ENCODE measurements at regions not wholly inside any gene's neighbourhood (a gene's known extent, or its start where the extent isn't known, plus 50 kb on each side); places are given as distances from the start of the nearest gene placed in this dataset.

- in situ Hi-C loops (cut with MboI; ENCODE audit: low sequenced_read_pairs): no loop called here
- no peak overlapping the region for H3K4me3 ChIP-seq (ENCODE audit: insufficient read depth, low read depth, low read length)
- intact Hi-C loops (cut with micrococcal nuclease): no loop called here
Observed at GRCh38 chr13:85166891-85167290, 632.3 kb downstream of the SLITRK6 start.

More at GRCh38 chr13:85166891-85167290, 632.3 kb downstream of the SLITRK6 start:
- H3K23ac ChIP-seq (ENCODE audit: low read depth, low read length): no peak overlapping the region
- ChIA-PET POLR2A (ENCODE audit: unreplicated experiment) (no interaction called here), CTCF (no interaction called here)
- no peaks in the 10 kb centered on the region for H3K9me1 ChIP-seq (ENCODE audit: insufficient read depth, low read length)
- H3K9ac ChIP-seq (ENCODE audit: low read depth, low read length): no peak overlapping the region
- H3K4me2 ChIP-seq (ENCODE audit: low read depth, low read length): no peak overlapping the region
- no peak overlapping the region for H3K14ac ChIP-seq (replicated peaks; ENCODE audit: low read depth, low read length)
- H2BK15ac ChIP-seq (ENCODE audit: low read depth, low read length): no peak overlapping the region
- no peak overlapping the region for H2AK5ac ChIP-seq (ENCODE audit: low read depth, low read length)
- 0% methylated on average over 1 of the region's 1 CpG; no CpG with 5 or more reads in 1 of the 2 experiments for WGBS, 2 experiments (ENCODE audit: extremely low coverage in 2 of 2, insufficient read length in 1 of 2)
- H3K4ac ChIP-seq (ENCODE audit: low read depth, low read length): no peak overlapping the region
- H4K8ac ChIP-seq (ENCODE audit: low read depth in 2 of 2, low read length in 2 of 2): no peak overlapping the region
- H4K5ac ChIP-seq (ENCODE audit: low read depth, low read length): no peak overlapping the region
- no peaks in the 10 kb centered on the region for H4K20me1 ChIP-seq (ENCODE audit: insufficient read depth, low read length)
- no peaks in the 10 kb centered on the region for H3K27me3 ChIP-seq (ENCODE audit: control insufficient read depth, insufficient read depth, low read length)
- no peak for DNase-seq
- ATAC-seq (ENCODE audit: low read depth): peak; percentile 17; the same call in 1 of the 2 replicates
- H3K9me3 ChIP-seq (ENCODE audit: control insufficient read depth, insufficient read depth, low read length): no peaks in the 10 kb centered on the region
- dilution Hi-C loops (cut with HindIII; ENCODE audit: low sequenced_read_pairs, unreplicated experiment): no loop called here
- no peak overlapping the region for H3K56ac ChIP-seq (ENCODE audit: extremely low read depth, insufficient read depth, low read length)
- H3K36me3 ChIP-seq (ENCODE audit: control insufficient read depth, insufficient read depth, low read length): no peaks in the 10 kb centered on the region
- H4K91ac ChIP-seq (ENCODE audit: insufficient read depth, low read depth, low read length): no peak overlapping the region
- no peak overlapping the region for H2AK9ac ChIP-seq (replicated peaks; ENCODE audit: low read depth, low read length, poor library complexity)
- no peaks in the 10 kb centered on the region for H3K79me1 ChIP-seq (ENCODE audit: low read depth in 1 of 2, low read length in 2 of 2)
- H3K18ac ChIP-seq (ENCODE audit: low read depth, low read length): no peak overlapping the region
- no peak overlapping the region for H3K27ac ChIP-seq (ENCODE audit: insufficient read depth, low read length)
- TF ChIP-seq POLR2A (IDR thresholded peaks at IDR 0.05; ENCODE audit: low read depth, low read length): no peak
- TF ChIP-seq, protein P1, sequence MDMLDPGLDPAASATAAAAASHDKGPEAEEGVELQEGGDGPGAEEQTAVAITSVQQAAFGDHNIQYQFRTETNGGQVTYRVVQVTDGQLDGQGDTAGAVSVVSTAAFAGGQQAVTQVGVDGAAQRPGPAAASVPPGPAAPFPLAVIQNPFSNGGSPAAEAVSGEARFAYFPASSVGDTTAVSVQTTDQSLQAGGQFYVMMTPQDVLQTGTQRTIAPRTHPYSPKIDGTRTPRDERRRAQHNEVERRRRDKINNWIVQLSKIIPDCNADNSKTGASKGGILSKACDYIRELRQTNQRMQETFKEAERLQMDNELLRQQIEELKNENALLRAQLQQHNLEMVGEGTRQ (IDR thresholded peaks at IDR 0.05; ENCODE audit: low read depth, low read length): no peak
- no peak for TF ChIP-seq SMC3 (IDR thresholded peaks at IDR 0.05; ENCODE audit: low read depth, low read length)
- TF ChIP-seq MAFK (IDR thresholded peaks at IDR 0.05; ENCODE audit: low read depth, low read length): no peak
- no peak for TF ChIP-seq BHLHE40 (IDR thresholded peaks at IDR 0.05; ENCODE audit: low read depth, low read length)
- no peak for TF ChIP-seq MAZ (IDR thresholded peaks at IDR 0.05; ENCODE audit: borderline replicate concordance, low read depth, low read length)
- TF ChIP-seq RAD21 (IDR thresholded peaks at IDR 0.05; ENCODE audit: low read length): no peak
- no peak for TF ChIP-seq CTCF (conservative IDR thresholded peaks at IDR 0.05; ENCODE audit: low read depth, low read length)
- no peak for TF ChIP-seq CEBPB (IDR thresholded peaks at IDR 0.05; ENCODE audit: low read depth, low read length)
- no peak for TF ChIP-seq RFX5 (IDR thresholded peaks at IDR 0.05; ENCODE audit: low read depth, low read length)
- TF ChIP-seq MXI1 (IDR thresholded peaks at IDR 0.05; ENCODE audit: borderline replicate concordance, low read depth, low read length): no peak
- TF ChIP-seq NFE2L2 (IDR thresholded peaks at IDR 0.05; ENCODE audit: low read depth, low read length): no peak
- no peak for TF ChIP-seq FOS (IDR thresholded peaks at IDR 0.05; ENCODE audit: low read depth, low read length)
- no peak for TF ChIP-seq RCOR1 (IDR thresholded peaks at IDR 0.05; ENCODE audit: insufficient replicate concordance, low read length)
- no peak for TF ChIP-seq CHD1 (IDR thresholded peaks at IDR 0.05; ENCODE audit: low read depth, low read length)
- TF ChIP-seq, protein P2, sequence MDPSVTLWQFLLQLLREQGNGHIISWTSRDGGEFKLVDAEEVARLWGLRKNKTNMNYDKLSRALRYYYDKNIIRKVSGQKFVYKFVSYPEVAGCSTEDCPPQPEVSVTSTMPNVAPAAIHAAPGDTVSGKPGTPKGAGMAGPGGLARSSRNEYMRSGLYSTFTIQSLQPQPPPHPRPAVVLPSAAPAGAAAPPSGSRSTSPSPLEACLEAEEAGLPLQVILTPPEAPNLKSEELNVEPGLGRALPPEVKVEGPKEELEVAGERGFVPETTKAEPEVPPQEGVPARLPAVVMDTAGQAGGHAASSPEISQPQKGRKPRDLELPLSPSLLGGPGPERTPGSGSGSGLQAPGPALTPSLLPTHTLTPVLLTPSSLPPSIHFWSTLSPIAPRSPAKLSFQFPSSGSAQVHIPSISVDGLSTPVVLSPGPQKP (IDR thresholded peaks at IDR 0.05; ENCODE audit: borderline replicate concordance, low read depth, low read length): no peak
- no peak overlapping the region for H2BK5ac ChIP-seq (ENCODE audit: low read depth, low read length, poor library complexity, severe bottlenecking)
- H3K4me1 ChIP-seq (ENCODE audit: control insufficient read depth, insufficient read depth, low read length): no peaks in the 10 kb centered on the region
- H2BK120ac ChIP-seq (ENCODE audit: low read depth, low read length): no peak overlapping the region
- H2BK20ac ChIP-seq (ENCODE audit: low read depth, low read length): no peak overlapping the region
- no TSS peak for BruUV-seq (replicated peaks)
- no peak overlapping the region for H2AFZ ChIP-seq (replicated peaks; ENCODE audit: low read length, poor library complexity)

All from IMR-90 (cell line).